IMR-90 (cell line): ENCODE measurements at regions not wholly inside any gene's neighbourhood (a gene's known extent, or its start where the extent isn't known, plus 50 kb on each side); places are given as distances from the start of the nearest gene placed in this dataset.

Experiments used
- ATAC-seq: fragments of 200-7000 bp; cut with Tn5 transposase; 2 replicates; pipeline ENCODE4 v1.9.1; 2020; ENCODE audit warnings: low read depth, mild to moderate bottlenecking, moderate library complexity
- BruUV-seq: library from RNA; stranded (reverse); fragments of 400-500 nt; replicated peaks from 2 replicates; lab custom pipeline; 2021; lab: Mats Ljungman, UMichigan
- CTCF ChIA-PET: fragments of 300-600 bp; formaldehyde crosslinking; extraction: SDS; loops from one replicate; lab custom pipeline; 2021; ENCODE audit warnings: antibody characterized with exemption; lab: Yijun Ruan, JAX
- POLR2A ChIA-PET: fragments of 300-600 bp; sonication (Branson Sonifier 250); formaldehyde crosslinking; loops from one replicate; lab custom pipeline; 2022; ENCODE audit warnings: antibody characterized with exemption; ENCODE audit not compliant: unreplicated experiment; lab: Charles Lee
- DNase-seq: peaks from one replicate; pipeline ENCODE4 v3.0.0; 2013
- H2AFZ ChIP-seq: replicated peaks from 2 replicates; pipeline ENCODE3; 2013; ENCODE audit warnings: low read length, mild to moderate bottlenecking; ENCODE audit not compliant: poor library complexity
- H2AK5ac ChIP-seq: 2 replicates; pipeline ENCODE4 v1.6.1; 2013; ENCODE audit warnings: low read depth, low read length, inconsistent platforms
- H2AK9ac ChIP-seq: replicated peaks from 2 replicates; pipeline ENCODE3; 2013; ENCODE audit warnings: mild to moderate bottlenecking, low read depth, low read length, moderate library complexity; ENCODE audit not compliant: poor library complexity
- H2BK120ac ChIP-seq: 2 replicates; pipeline ENCODE4 v1.6.1; 2013; ENCODE audit warnings: low read depth, low read length, inconsistent platforms
- H2BK15ac ChIP-seq: 3 replicates; pipeline ENCODE4 v1.6.1; 2013; ENCODE audit warnings: low read depth, low read length, inconsistent platforms
- H2BK20ac ChIP-seq: 2 replicates; pipeline ENCODE4 v1.6.1; 2013; ENCODE audit warnings: low read depth, mild to moderate bottlenecking, inconsistent platforms, low read length, moderate library complexity
- H2BK5ac ChIP-seq: 2 replicates; pipeline ENCODE4 v1.6.1; 2013; ENCODE audit warnings: mild to moderate bottlenecking, low read depth, low read length, inconsistent platforms; ENCODE audit not compliant: poor library complexity, severe bottlenecking
- H3K14ac ChIP-seq: replicated peaks from 2 replicates; pipeline ENCODE4 v1.6.1; 2013; ENCODE audit warnings: low read depth, low read length, inconsistent platforms
- H3K18ac ChIP-seq: 2 replicates; pipeline ENCODE4 v1.6.1; 2013; ENCODE audit warnings: low read depth, low read length, control low read depth
- H3K23ac ChIP-seq: 2 replicates; pipeline ENCODE4 v1.6.1; 2013; ENCODE audit warnings: low read depth, low read length, inconsistent platforms
- H3K27ac ChIP-seq: 2 replicates; pipeline ENCODE4 v1.5.1; 2013; ENCODE audit warnings: mild to moderate bottlenecking, control low read depth, low read length; ENCODE audit not compliant: insufficient read depth
- H3K27me3 ChIP-seq: 2 replicates; pipeline ENCODE4 v1.6.1; 2013; ENCODE audit warnings: low read length; ENCODE audit not compliant: control insufficient read depth, insufficient read depth
- H3K36me3 ChIP-seq: 2 replicates; pipeline ENCODE4 v1.6.1; 2013; ENCODE audit warnings: low read length, mixed read lengths; ENCODE audit not compliant: control insufficient read depth, insufficient read depth
- H3K4ac ChIP-seq: 2 replicates; pipeline ENCODE4 v1.6.1; 2013; ENCODE audit warnings: low read depth, low read length, inconsistent platforms
- H3K4me1 ChIP-seq: 2 replicates; pipeline ENCODE4 v1.6.1; 2013; ENCODE audit warnings: low read length, mixed read lengths; ENCODE audit not compliant: control insufficient read depth, insufficient read depth
- H3K4me2 ChIP-seq: 2 replicates; pipeline ENCODE4 v1.6.1; 2013; ENCODE audit warnings: low read depth, mild to moderate bottlenecking, control low read depth, low read length, moderate library complexity
- H3K4me3 ChIP-seq: 2 replicates; pipeline ENCODE4 v1.5.1; 2013; ENCODE audit warnings: low read depth, mild to moderate bottlenecking, control low read depth, low read length, moderate library complexity; ENCODE audit not compliant: insufficient read depth
- H3K56ac ChIP-seq: 2 replicates; pipeline ENCODE4 v1.6.1; 2013; ENCODE audit warnings: low read length, inconsistent platforms; ENCODE audit not compliant: insufficient read depth; ENCODE audit errors: extremely low read depth
- H3K79me1 ChIP-seq, 2 experiments: 2 replicates each; pipeline ENCODE4 v1.6.1; 2013; ENCODE audit warnings: low read length in 2 of 2, inconsistent platforms in 1 of 2, low read depth in 1 of 2
- H3K9ac ChIP-seq: 2 replicates; pipeline ENCODE4 v1.6.1; 2013; ENCODE audit warnings: low read depth, low read length, control low read depth
- H3K9me1 ChIP-seq: 2 replicates; pipeline ENCODE4 v1.6.1; 2013; ENCODE audit warnings: low read length, inconsistent platforms; ENCODE audit not compliant: insufficient read depth
- H3K9me3 ChIP-seq: 2 replicates; pipeline ENCODE4 v1.6.1; 2013; ENCODE audit warnings: low read length; ENCODE audit not compliant: control insufficient read depth, insufficient read depth
- H4K20me1 ChIP-seq: 2 replicates; pipeline ENCODE4 v1.6.1; 2013; ENCODE audit warnings: low read length, inconsistent platforms; ENCODE audit not compliant: insufficient read depth
- H4K5ac ChIP-seq: 2 replicates; pipeline ENCODE4 v1.6.1; 2013; ENCODE audit warnings: mild to moderate bottlenecking, low read depth, low read length, control low read depth
- H4K8ac ChIP-seq, 2 experiments: 2 replicates each; pipeline ENCODE4 v1.6.1; 2013; ENCODE audit warnings: low read depth in 2 of 2, low read length in 2 of 2, control low read depth in 1 of 2, inconsistent platforms in 1 of 2
- H4K91ac ChIP-seq: 2 replicates; pipeline ENCODE4 v1.6.1; 2013; ENCODE audit warnings: low read depth, low read length, inconsistent platforms; ENCODE audit not compliant: insufficient read depth
- BHLHE40 ChIP-seq: fragments of 150-350 bp; IDR thresholded peaks from 2 replicates; pipeline ENCODE4 v1.6.1; 2016; ENCODE audit warnings: mild to moderate bottlenecking, low read depth, low read length
- CEBPB ChIP-seq: IDR thresholded peaks from 2 replicates; pipeline ENCODE4 v1.6.1; 2012; ENCODE audit warnings: low read depth, low read length, improper control_type of control experiment
- CTCF ChIP-seq: conservative IDR thresholded peaks from 2 replicates; pipeline ENCODE4 v1.5.1; 2012; ENCODE audit warnings: mild to moderate bottlenecking, low read depth, low read length, improper control_type of control experiment
- MAFK ChIP-seq: IDR thresholded peaks from 2 replicates; pipeline ENCODE4 v1.6.1; 2012; ENCODE audit warnings: low read depth, low read length, improper control_type of control experiment
- MAZ ChIP-seq: IDR thresholded peaks from 2 replicates; pipeline ENCODE4 v1.6.1; 2012; ENCODE audit warnings: low read depth, mild to moderate bottlenecking, low read length, improper control_type of control experiment, moderate library complexity, borderline replicate concordance
- MXI1 ChIP-seq: IDR thresholded peaks from 2 replicates; pipeline ENCODE4 v1.6.1; 2012; ENCODE audit warnings: low read depth, mild to moderate bottlenecking, low read length, moderate library complexity, borderline replicate concordance
- NFE2L2 ChIP-seq: fragments of 150-350 bp; IDR thresholded peaks from 2 replicates; pipeline ENCODE4 v1.6.1; 2016; ENCODE audit warnings: low read depth, mild to moderate bottlenecking, low read length
- POLR2A ChIP-seq: IDR thresholded peaks from 2 replicates; pipeline ENCODE4 v1.6.1; 2012; ENCODE audit warnings: mild to moderate bottlenecking, low read depth, low read length
- RCOR1 ChIP-seq: IDR thresholded peaks from 2 replicates; pipeline ENCODE4 v1.6.1; 2012; ENCODE audit warnings: mild to moderate bottlenecking, low read length, improper control_type of control experiment; ENCODE audit not compliant: insufficient replicate concordance
- SMC3 ChIP-seq: fragments of 150-350 bp; IDR thresholded peaks from 2 replicates; pipeline ENCODE4 v1.6.1; 2016; ENCODE audit warnings: low read depth, mild to moderate bottlenecking, antibody characterized with exemption, low read length, moderate library complexity
- WGBS, 2 experiments: methylation state at CpG; one replicate each; pipeline versions ENCODE4 v1.1.5 to v1.1.7; 2013; ENCODE audit warnings: missing lambda C conversion rate in 2 of 2; ENCODE audit not compliant: insufficient read length in 1 of 2; ENCODE audit errors: extremely low coverage in 2 of 2; 5-methylcytosine and 5-hydroxymethylcytosine counted together
- dilution Hi-C: fragments of 300-500 bp; cut with HindIII; formaldehyde crosslinking; loops from one replicate; pipeline ENCODE4 v1.14.3; 2018; ENCODE audit warnings: low sequenced_read_pairs; ENCODE audit not compliant: unreplicated experiment
- in situ Hi-C: fragments of 300-500 bp; cut with MboI; formaldehyde crosslinking; loops from 3 replicates; pipeline ENCODE4 v1.14.3; 2019; ENCODE audit warnings: low sequenced_read_pairs, inconsistent platforms, mixed read lengths
- intact Hi-C: fragments of 100-400 bp; cut with micrococcal nuclease; formaldehyde crosslinking; loops from 2 replicates; pipeline ENCODE4 v1.10.0; 2022

- H3K4me1 ChIP-seq = no peaks in the 10 kb centered on the region
- in situ Hi-C loops = no loop called here
- H3K9me1 ChIP-seq = no peaks in the 10 kb centered on the region
- no peak for ATAC-seq
- no TSS peak for BruUV-seq
- H4K20me1 ChIP-seq = no peaks in the 10 kb centered on the region
- H3K4ac ChIP-seq = no peak overlapping the region
- H2AFZ ChIP-seq = no peak overlapping the region
- H3K4me3 ChIP-seq = no peak overlapping the region
- H3K9ac ChIP-seq = no peak overlapping the region
- H3K56ac ChIP-seq = no peak overlapping the region
- no peak overlapping the region for H3K14ac ChIP-seq
- H3K23ac ChIP-seq = no peak overlapping the region
- H2BK5ac ChIP-seq = no peak overlapping the region
- TF ChIP-seq BHLHE40 = no peak
- no peak for TF ChIP-seq POLR2A
- no peak for TF ChIP-seq CEBPB
- TF ChIP-seq MXI1 = no peak
- no peak for TF ChIP-seq MAFK
- no peak for TF ChIP-seq RCOR1
- TF ChIP-seq MAZ = no peak
- no peak for TF ChIP-seq NFE2L2
- no peak for TF ChIP-seq CTCF
- TF ChIP-seq SMC3 = no peak
- no peak overlapping the region for H2BK120ac ChIP-seq
- no peak overlapping the region for H3K4me2 ChIP-seq
- H3K9me3 ChIP-seq = peaks cover 12% of the 10 kb centered on the region
- no peak overlapping the region for H2BK20ac ChIP-seq
- H2AK9ac ChIP-seq = no peak overlapping the region
- no peaks in the 10 kb centered on the region for H3K36me3 ChIP-seq
- no peak overlapping the region for H3K27ac ChIP-seq
- H4K8ac ChIP-seq = no peak overlapping the region
- H3K79me1 ChIP-seq = no peaks in the 10 kb centered on the region
- CTCF ChIA-PET = no interaction called here
- intact Hi-C loops = no loop called here
- POLR2A ChIA-PET = no interaction called here
- H4K5ac ChIP-seq = no peak overlapping the region
- no peak for DNase-seq
- no peak overlapping the region for H2AK5ac ChIP-seq
- H2BK15ac ChIP-seq = no peak overlapping the region
- no CpG with 5 or more reads among the region's 8 CpGs for WGBS, 2 experiments
- no peak overlapping the region for H3K18ac ChIP-seq
- H3K27me3 ChIP-seq = no peaks in the 10 kb centered on the region
- no peak overlapping the region for H4K91ac ChIP-seq
- dilution Hi-C loops = no loop called here
Observed at GRCh38 chr10:117626228-117626627, 83.7 kb downstream of the EMX2 start.
